GM12891 (cell line): ENCODE measurements at regions not wholly inside any gene's neighbourhood (a gene's known extent, or its start where the extent isn't known, plus 50 kb on each side); places are given as distances from the start of the nearest gene placed in this dataset.

ENCODE experiments used
- POLR2A ChIP-seq: IDR thresholded peaks from 2 replicates; pipeline ENCODE4 v1.6.1; 2011; ENCODE audit warnings: low read depth, low read length, control low read depth
- POLR2AphosphoS5 ChIP-seq: IDR thresholded peaks from 2 replicates; pipeline ENCODE4 v1.6.1; 2011; ENCODE audit warnings: low read depth, low read length, control low read depth

DNA sequence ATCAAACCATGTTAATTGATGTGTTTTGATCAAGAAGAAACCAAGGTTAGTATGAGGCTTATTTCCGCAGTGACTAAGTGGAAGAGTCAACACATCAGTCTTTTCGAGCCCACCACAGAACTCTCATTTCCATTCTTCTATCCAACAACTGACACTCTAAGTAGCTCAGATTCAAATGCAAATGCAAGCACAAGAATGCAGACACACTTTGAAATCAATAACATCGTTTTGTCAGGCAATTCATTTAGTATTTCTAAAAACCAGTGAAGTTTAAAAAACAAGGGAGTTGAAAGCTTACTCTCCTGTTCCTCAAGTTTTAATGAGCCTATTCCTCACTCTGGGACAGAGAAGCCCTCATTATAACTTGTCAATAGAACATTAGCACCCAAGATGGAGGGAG lies 433.1 kb downstream of the ZIC3 start:
- TF ChIP-seq POLR2AphosphoS5 (no peak), POLR2A (no peak)
